Panc1 (cell line): ENCODE measurements at regions not wholly inside any gene's neighbourhood (a gene's known extent, or its start where the extent isn't known, plus 50 kb on each side); places are given as distances from the start of the nearest gene placed in this dataset.

Experiments
- ATAC-seq: fragments of 200-7000 bp; cut with Tn5 transposase; 2 replicates; pipeline ENCODE4 v1.9.1; 2020; ENCODE audit warnings: mild to moderate bottlenecking, moderate library complexity
- BruUV-seq: library from RNA; stranded (reverse); fragments of 400-500 nt; replicated peaks from 2 replicates; lab custom pipeline; 2021; lab: Mats Ljungman, UMichigan
- CTCF ChIA-PET: fragments of 300-600 bp; sonication (Branson Sonifier 250); formaldehyde crosslinking; loops from one replicate; lab custom pipeline; 2022; ENCODE audit warnings: antibody characterized with exemption; lab: Charles Lee
- POLR2A ChIA-PET: fragments of 300-600 bp; sonication (Branson Sonifier 250); formaldehyde crosslinking; loops from one replicate; lab custom pipeline; 2022; ENCODE audit warnings: antibody characterized with exemption; lab: Charles Lee
- DNase-seq: peaks from one replicate; pipeline ENCODE4 v3.0.0-alpha.2; 2010; ENCODE audit warnings: low read depth, low spot score
- H3K27ac ChIP-seq: 2 replicates; pipeline ENCODE4 v1.5.1; 2011; ENCODE audit warnings: mild to moderate bottlenecking, low read length, inconsistent platforms
- H3K27me3 ChIP-seq: fragments of 200-500 bp; sonication (Bioruptor generic); 2 replicates; pipeline ENCODE4 v1.6.0; 2014; ENCODE audit warnings: low read length, inconsistent platforms; ENCODE audit not compliant: control insufficient read depth, insufficient read depth
- H3K36me3 ChIP-seq: fragments of 200-500 bp; sonication (Bioruptor generic); 2 replicates; pipeline ENCODE4 v1.5.1; 2014; ENCODE audit warnings: inconsistent platforms, mild to moderate bottlenecking, low read length, moderate library complexity; ENCODE audit not compliant: control insufficient read depth, insufficient read depth
- H3K4me1 ChIP-seq: 2 replicates; pipeline ENCODE4 v1.5.1; 2011; ENCODE audit warnings: inconsistent platforms, mild to moderate bottlenecking, low read length, moderate library complexity; ENCODE audit not compliant: control insufficient read depth, insufficient read depth
- H3K4me3 ChIP-seq, 2 experiments: 2 replicates each; pipeline ENCODE4 v1.5.1; 2011 to 2012; ENCODE audit warnings: low read depth in 2 of 2, low read length in 2 of 2, mild to moderate bottlenecking in 2 of 2, inconsistent platforms in 1 of 2, moderate library complexity in 1 of 2
- H3K9me3 ChIP-seq: fragments of 200-500 bp; sonication (Bioruptor generic); 2 replicates; pipeline ENCODE4 v1.5.1; 2014; ENCODE audit warnings: low read depth, mild to moderate bottlenecking, inconsistent platforms, low read length, moderate library complexity; ENCODE audit not compliant: control insufficient read depth, insufficient read depth
- CTCF ChIP-seq: fragments of 450-650 bp; IDR thresholded peaks from 2 replicates; pipeline ENCODE4 v1.5.1; 2017; ENCODE audit warnings: mild to moderate bottlenecking
- POLR2AphosphoS5 ChIP-seq: IDR thresholded peaks from 2 replicates; pipeline ENCODE4 v1.6.1; 2012; ENCODE audit warnings: mild to moderate bottlenecking, low read depth, low read length, moderate library complexity
- REST ChIP-seq, 2 experiments: IDR thresholded peaks; 2 replicates each; pipeline ENCODE4 v1.6.1; 2011 to 2012; ENCODE audit warnings: low read depth in 2 of 2, control low read depth in 1 of 2, low read length in 1 of 2, mild to moderate bottlenecking in 1 of 2, moderate library complexity in 1 of 2; ENCODE audit not compliant: insufficient read depth in 1 of 2
- SIN3A ChIP-seq: IDR thresholded peaks from 2 replicates; pipeline ENCODE4 v1.6.1; 2012; ENCODE audit warnings: low read depth, mild to moderate bottlenecking, low read length, moderate library complexity, borderline replicate concordance; ENCODE audit not compliant: insufficient read depth
- TCF7L2 ChIP-seq: IDR thresholded peaks from 2 replicates; pipeline ENCODE4 v1.6.1; 2011; ENCODE audit warnings: mild to moderate bottlenecking, low read depth, low read length, inconsistent platforms
- in situ Hi-C: cut with HindIII; loops from 2 replicates; pipeline ENCODE4 v1.10.0; 2016; ENCODE audit warnings: low sequenced_read_pairs, low pct_unique_long_range_greater_than_20kb
- intact Hi-C: fragments of 100-400 bp; cut with micrococcal nuclease; formaldehyde crosslinking; loops from one replicate; pipeline ENCODE4 v1.10.0; 2022; ENCODE audit not compliant: unreplicated experiment

DNA sequence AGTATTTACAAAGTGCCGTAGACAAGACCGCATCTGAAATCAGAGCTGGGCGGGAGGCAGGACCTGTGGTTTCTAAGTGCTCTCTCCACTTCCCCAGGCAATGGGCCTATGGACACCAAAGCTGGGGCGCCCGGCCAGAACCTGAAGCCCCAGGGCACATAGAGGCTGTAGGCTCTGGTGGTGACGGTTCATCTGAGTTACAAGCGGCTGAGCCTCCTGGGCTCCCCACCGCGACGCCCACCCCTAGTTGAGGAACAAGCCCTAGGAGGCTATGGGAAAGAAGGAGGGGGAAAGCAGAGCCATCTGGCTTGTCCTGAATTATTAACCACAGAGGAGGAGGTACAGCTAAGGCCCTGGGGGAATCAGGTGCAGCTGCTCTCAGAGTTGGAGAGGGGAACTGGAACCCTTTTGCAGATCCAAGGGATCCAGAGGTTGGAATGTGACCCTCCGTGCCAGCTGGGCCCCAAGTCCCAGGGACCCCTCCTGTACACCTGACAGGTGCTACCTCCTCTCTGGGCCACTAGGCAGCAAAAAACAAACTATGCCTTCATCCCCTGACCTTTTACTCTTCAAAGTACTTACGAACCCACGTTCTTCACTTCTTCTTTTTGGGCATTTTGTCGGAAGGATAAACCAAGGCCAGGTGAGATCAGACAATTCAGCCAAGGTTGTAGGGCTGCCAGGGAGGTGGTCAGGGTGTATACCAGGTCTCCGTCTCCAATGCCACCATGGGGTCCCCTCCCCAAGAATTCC lies 77.2 kb downstream of the ARL6IP4 start:
- Histone ChIP-seq H3K36me3 (no peaks in the 10 kb centered on the region), H3K9me3 (no peaks in the 10 kb centered on the region), H3K4me1 (peaks cover 34% of the 10 kb centered on the region), H3K27me3 (no peaks in the 10 kb centered on the region), H3K4me3 (no peak overlapping the region), H3K27ac (no peak overlapping the region)
- TF ChIP-seq TCF7L2 (no peak), REST (IDR thresholded peaks at IDR 0.05; ENCODE audit: insufficient read depth in 1 of 2, low read depth in 2 of 2, low read length in 1 of 2) (no peak), SIN3A (no peak), CTCF (no peak), POLR2AphosphoS5 (no peak)
- DNase-seq, result no peak
- ChIA-PET POLR2A (no interaction called here), CTCF (interaction anchor here (0.7 kb wide), 1 partner anchor 846 kb away, joined by 5 read pairs; no protein-coding TSS in a partner anchor)
- in situ Hi-C loops, result no loop called here
- no TSS peak for BruUV-seq
- intact Hi-C loops, result no loop called here
- no peak for ATAC-seq

- ChIA-PET CTCF (no interaction called here), POLR2A (interaction anchor here (0.6 kb wide), 1 partner anchor 71 kb away, joined by 6 read pairs; no protein-coding TSS in a partner anchor)
- Histone ChIP-seq H3K27ac (no peak overlapping the region), H3K36me3 (no peaks in the 10 kb centered on the region), H3K9me3 (no peaks in the 10 kb centered on the region), H3K4me1 (peaks cover 24% of the 10 kb centered on the region), H3K27me3 (no peaks in the 10 kb centered on the region), H3K4me3 (no peak overlapping the region)
- in situ Hi-C loops (no loop called here), intact Hi-C loops (no loop called here)
- ATAC-seq (0 out of 2 replicates have a peak, but pooled peaks have one; percentile 11), DNase-seq (no peak)
- no peak for TF ChIP-seq CTCF
- no peak for TF ChIP-seq POLR2AphosphoS5
- TF ChIP-seq TCF7L2, result no peak
- TF ChIP-seq SIN3A, result no peak
- no peak for TF ChIP-seq REST (IDR thresholded peaks at IDR 0.05; ENCODE audit: insufficient read depth in 1 of 2, low read depth in 2 of 2, low read length in 1 of 2)
- BruUV-seq, result no TSS peak
Measured at GRCh38 chr12:123056709-123057108, 76.2 kb downstream of the ARL6IP4 start.
